SK-N-MC (cell line): ENCODE measurements at regions not wholly inside any gene's neighbourhood (a gene's known extent, or its start where the extent isn't known, plus 50 kb on each side); places are given as distances from the start of the nearest gene placed in this dataset.

Source experiments
- EZH2 ChIP-seq: fragments of 200-600 bp; sonication (generic); IDR thresholded peaks from one replicate; pipeline ENCODE4 v1.6.1; 2017; ENCODE audit warnings: antibody characterized with exemption
- POLR2AphosphoS5 ChIP-seq: IDR thresholded peaks from 2 replicates; pipeline ENCODE4 v1.6.1; 2012; ENCODE audit warnings: mild to moderate bottlenecking, low read depth, low read length, borderline replicate concordance

- TF ChIP-seq POLR2AphosphoS5 (no peak), EZH2 (no peak)
Measured at GRCh38 chr13:44730851-44731250, 154.7 kb upstream of the TSC22D1 start.
